ENCODE measurements at regions not wholly inside any gene's neighbourhood (a gene's known extent, or its start where the extent isn't known, plus 50 kb on each side); places are given as distances from the start of the nearest gene placed in this dataset.
"Not testable (repeated sequence)": the region's sequence is repeated elsewhere in the genome, so short reads cannot be mapped to it uniquely, and the experiment has no call there.

DNA sequence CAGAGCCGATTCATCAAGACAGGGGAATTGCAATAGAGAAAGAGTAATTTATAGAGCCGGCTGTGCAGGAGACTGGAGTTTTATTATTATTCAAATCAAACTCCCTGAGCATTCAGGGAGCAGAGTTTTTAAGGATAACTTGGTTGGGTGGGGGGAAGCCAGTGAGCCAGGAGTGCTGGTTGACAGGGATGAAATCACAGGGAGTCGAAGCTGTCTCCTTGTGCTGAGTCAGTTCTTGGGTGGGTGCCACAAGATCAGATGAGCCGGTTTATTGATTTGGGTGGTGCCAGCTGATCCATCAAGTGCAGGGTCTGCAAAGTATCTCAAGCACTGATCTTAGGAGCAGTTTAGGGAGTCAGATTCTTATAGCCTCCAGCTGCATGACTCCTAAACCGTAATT, 95.4 kb upstream of the CCDC80 start:
- DNase-seq, result no peak

DNA sequence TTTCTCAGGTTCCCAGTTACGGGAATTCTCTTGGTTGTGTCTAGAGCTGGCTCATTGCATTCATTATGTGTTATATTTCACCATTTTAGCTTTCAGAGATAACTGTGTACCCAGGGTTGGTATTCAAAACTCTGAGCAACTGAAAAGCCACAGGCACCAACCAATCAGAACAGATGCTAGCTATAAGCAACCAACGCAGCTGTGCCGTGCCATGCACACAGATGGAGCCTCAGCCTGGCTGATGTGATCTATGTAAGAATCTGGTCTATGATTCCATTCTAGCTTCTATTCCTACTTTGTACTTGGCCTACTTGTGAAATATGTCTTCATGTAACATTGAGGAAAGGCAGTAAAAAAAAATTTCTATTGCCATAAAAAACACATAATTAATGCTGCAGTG, 95.0 kb upstream of the CCDC80 start:
- no peak for DNase-seq

DNA sequence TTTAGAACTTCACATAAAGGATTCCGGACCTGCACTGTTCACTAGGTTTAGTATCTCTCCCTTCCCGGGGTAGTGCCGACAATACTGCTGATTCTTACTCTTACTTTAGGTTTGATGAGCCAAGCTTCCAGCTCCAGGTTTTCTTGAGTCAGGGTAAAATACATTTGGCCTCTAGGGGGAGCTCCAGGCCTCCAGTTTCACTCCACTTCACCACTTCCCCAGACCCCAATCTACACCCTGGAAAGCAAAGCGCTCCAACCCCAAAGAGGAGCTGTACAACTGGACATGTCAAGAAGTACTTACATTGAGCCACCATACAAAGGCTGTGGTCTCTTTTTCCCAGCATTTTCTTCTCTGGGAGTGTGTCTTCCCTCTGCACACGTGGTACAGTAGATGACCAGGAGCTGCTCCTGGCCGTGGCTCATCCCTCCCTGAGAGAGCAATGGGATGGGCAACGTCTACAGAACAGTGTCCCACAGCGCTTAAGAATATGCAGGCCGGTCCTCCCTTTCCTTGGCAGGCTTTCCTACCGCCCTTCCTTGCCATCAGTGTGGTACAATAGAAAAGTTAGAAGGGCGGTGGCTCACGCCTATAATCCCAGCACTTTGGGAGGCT, 93.9 kb upstream of the CCDC80 start:
- peak; percentile 56 for DNase-seq

DNA sequence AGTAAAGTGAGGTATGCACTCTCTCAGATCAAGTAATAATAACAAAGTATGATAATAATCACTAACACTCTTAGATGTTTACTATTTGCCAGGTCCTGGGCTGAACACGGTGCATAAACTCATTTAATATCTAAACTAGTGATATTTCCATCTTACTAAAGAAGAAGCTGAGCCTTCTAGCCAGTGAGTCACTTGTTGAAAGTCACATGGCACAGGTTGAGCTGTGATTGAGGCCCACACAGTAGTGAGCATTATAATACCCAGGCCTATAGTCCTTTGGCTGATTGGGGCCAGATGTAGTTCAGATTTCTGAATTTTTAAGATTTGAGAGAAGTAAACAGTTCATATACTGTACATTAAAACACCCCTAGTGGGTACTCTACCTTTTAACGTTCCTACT, 93.2 kb upstream of the CCDC80 start:
- no peak for DNase-seq

DNA sequence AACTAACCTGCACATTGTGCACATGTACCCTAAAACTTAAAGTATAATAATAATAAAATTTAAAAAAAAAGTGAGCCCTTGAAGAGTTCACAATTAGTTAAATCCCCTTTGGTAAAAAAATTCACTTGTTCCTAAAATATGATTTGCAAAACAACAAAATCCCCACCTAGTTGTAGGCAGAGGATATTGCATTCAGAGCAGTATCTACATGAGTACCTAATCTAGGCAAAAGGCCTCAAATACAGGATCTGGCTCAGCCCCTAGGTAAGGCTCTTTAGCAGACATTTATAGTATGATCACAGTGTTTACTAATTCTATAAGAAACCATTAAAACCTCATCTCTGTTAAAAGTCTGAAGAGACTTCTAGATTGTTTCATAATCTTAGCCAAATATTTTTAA, 89.3 kb upstream of the CCDC80 start:
- DNase-seq, result no peak

DNA sequence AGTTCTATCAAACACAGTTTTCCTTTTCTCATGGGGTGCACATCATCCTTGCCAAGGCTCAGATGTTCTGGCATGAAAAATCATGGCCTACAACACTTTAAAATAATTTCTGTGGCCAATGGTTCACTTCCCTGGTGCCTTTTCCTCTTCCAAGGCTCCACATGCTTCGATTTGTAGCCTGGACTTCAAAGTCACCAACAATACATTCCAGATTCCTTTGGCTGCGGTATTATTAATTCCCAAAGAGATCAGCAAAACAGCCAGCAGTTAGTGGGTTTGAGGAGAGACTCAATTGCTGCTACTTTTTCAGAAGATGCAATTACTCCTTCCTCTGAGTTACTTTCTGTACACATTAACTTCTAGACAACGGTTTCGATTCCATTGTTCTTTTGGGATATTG, 80.3 kb upstream of the CCDC80 start:
- DNase-seq, result no peak

DNA sequence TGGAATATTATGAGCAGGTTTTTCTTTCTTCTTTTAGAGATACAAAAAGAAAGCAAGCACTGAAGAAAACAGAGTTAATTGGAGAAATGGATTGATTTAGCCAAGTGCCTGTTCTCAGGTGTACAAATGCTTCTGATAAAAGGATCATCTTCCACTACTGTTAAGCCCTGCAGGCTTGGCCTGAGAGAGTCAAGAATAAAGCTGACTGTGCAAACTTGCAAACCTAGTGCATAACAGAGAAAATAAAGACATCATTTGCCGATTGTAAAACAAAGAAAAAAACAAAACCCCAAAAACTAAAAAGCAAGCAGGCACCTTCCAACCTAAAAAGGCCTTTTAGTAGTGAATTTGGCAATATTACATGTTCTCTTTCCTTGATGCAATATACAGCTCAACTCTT, 78.0 kb upstream of the CCDC80 start:
- no peak for DNase-seq

DNA sequence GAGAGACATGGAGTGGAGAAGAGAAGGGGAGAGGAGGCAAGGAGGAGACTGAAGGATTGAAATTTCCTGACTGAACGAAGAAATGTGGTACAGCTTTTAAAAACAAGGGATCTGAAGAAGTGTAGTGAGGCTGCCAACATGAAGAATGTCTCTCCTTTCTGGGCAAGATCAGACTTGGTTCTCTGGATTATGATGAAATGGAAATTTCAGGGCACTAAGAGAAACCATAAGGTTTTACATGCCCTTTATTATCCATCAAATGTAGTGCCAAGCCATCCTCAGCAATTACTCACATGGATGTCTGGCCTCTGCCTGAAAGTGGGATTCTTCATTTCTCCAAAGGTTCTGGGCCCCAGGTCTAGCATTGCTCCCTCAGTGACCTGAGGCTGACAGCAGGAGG, 77.6 kb upstream of the CCDC80 start:
- no peak for DNase-seq

DNA sequence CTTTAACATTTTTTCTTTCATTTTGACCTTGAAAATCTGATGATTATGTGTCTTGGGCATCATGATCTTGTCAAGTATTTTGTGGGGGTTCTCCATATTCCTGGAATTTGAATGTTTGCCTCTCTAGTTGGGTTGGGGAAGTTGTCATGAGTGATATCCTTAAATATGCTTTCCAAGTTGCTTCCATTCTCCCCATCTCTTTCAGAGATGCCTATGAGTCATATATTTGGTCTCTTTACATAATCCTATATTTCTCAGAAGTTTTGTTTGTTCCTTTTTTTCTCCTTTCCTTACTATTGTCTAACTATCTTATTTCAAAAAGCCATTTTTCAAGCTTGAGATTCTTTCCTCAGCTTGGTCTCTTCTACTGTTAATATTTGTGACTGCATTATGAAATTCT, 69.0 kb upstream of the CCDC80 start:
- DNase-seq, result no peak

DNA sequence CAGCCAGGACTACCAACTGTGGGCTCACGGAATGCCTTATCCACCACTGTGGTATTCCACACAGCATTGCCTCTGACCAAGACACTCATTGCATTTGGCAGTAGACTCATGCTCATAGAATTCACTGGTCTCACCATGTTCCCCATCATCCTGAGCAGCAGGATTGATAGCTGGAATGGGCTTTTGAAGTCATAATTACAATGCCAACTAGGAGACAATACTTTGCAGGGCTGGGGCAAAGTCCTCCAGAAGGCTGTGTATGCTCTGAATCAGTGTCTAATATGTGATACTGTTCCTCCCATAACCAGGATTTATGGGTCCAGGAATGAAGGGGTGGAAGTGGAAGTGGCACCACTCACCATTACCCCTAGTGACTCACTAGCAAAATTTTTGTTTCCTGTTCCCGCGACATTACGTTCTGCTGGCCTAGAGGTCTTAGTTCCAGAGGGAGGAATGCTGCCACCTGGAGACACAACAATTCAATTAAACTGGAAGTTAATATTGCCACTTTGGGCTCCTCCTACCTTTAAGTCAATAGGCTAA, 58.6 kb upstream of the CCDC80 start:
- peak; percentile 70 for DNase-seq

DNA sequence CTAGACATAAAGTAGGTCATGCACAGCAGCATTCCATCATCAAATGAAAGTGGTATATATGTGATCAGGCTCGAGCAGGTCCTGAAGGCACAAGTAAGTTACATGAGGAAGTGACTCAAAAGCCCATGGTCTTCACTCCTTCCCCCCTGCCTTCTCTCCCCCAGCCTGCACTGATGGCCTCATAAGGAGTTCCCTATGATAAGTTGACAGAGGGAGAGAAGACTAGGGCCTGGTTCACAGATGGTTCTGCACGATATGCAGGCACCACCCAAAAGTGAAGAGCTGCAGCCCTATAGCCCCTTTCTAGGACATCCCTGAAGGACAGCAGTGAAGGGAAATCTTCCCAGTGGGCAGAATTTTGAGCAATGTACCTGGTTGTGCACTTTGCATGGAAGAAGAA, 57.5 kb upstream of the CCDC80 start:
- not testable (repeated sequence) for DNase-seq

DNA sequence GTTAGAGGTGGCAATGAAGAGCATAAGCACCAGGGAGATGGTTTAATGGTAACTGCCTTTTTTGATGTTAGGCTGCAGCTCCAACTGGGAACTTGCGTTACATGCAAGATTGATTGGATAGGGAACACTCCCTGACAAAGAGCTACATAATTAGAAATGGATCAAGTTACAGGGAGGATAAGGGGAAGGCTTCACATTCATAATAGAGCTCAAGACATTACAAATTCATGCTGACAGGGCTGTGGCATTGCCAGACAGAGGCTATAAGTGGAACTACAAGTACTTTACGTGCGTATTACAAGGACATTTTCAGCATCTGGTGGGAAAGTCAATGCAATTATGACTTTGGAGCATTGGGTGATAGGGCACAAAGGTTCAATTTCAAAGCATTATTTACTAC, 55.3 kb upstream of the CCDC80 start:
- DNase-seq, result not testable (repeated sequence)

DNA sequence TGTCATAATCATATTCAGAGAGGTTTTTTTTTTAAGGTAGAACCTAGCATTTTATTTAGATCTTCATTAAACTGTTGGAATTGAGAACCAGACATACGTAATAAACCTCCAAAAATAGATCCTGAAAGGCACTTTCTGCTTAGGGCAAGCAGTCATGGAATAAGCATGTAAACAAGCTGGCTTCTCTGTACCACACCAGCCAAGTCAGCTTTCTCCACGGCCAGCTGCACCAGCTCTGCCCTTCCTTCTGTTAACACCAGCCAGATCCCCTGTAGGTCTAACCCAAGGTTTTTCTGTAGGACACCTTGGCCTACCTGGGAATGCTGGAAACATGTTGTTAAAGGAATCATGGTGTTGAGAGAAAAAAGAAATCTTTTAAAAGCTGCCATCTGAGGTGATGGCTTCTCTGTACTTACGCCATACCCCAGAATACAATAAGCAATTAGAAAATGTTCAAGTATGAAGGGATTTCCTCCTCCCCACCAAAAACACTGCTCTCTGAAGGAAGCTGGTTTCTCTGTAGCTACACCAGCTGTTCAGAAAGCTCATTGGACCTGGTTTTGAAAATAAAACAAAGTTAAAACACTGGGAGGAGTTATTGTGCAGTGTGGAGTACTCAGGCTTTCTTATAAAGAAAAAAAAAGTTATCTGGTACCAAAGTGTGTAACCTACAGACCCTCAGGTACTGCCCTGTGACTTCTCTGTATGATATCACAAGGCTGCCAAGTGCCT, 54.6 kb upstream of the CCDC80 start:
- DNase-seq, result not testable (repeated sequence)

DNA sequence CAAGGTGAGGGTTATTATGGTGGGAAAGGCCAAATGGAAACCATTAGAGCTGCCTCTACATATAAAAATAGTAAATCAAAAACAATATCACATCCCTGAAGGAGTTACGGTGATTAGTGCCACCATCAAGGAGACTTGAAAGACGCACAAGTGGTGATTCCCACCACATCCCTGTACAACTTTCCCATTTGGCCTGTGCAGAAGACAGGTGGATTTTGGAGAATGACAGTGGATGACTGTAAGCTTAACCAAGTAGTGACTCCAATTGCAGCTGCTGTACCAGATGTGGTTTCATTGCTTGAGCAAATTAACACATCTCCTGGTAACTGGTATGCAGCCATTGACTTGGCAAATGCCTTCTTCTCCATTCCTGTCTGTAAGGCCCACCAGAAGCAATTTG, 54.0 kb upstream of the CCDC80 start:
- not testable (repeated sequence) for DNase-seq

DNA sequence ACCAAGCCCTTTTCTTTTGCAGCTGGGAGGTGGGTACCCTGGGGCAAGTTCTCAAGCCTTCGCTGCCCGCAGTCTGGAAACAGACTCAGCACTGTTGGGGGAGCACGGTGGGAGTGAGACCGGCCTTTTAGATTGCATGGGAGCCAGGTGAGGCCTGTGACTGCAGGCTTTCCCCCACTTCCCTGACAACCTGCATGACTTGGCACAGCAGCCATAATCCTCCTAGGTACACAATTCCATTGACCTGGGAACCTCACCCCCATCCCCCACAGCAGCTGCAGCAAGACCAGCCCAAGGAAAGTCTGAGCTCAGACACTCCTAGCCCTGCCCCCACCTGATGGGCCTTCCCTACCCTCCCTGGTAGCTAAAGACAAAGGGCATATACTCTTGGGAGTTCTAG, 52.2 kb upstream of the CCDC80 start:
- no peak for DNase-seq

Data from NCI-H226 (cell line).